Cardiac muscle cell (in vitro differentiated cells and primary cell): ENCODE measurements at regions not wholly inside any gene's neighbourhood (a gene's known extent, or its start where the extent isn't known, plus 50 kb on each side); places are given as distances from the start of the nearest gene placed in this dataset.

ENCODE experiments used
- DNase-seq, 2 donors: peaks; one replicate each; pipeline versions ENCODE4 v3.0.0 to v3.0.0-alpha.2; 2010 to 2017; ENCODE audit warnings: low read depth in 1 of 2, low spot score in 1 of 2
- H3K27ac ChIP-seq: fragments of 200-600 bp; sonication (generic); 2 replicates; pipeline ENCODE4 v1.5.1; 2016
- H3K27me3 ChIP-seq: fragments of 200-600 bp; sonication (generic); 2 replicates; pipeline ENCODE4 v1.6.0; 2016; ENCODE audit warnings: control low read depth
- H3K36me3 ChIP-seq: fragments of 200-600 bp; sonication (generic); 2 replicates; pipeline ENCODE4 v1.5.1; 2016; ENCODE audit warnings: control low read depth
- H3K4me1 ChIP-seq: fragments of 200-600 bp; sonication (generic); 2 replicates; pipeline ENCODE4 v1.8.1; 2017; ENCODE audit warnings: low read depth, mild to moderate bottlenecking, mixed run types
- H3K4me3 ChIP-seq: fragments of 200-600 bp; sonication (generic); 2 replicates; pipeline ENCODE4 v1.5.1; 2016; ENCODE audit warnings: mild to moderate bottlenecking
- H3K9me3 ChIP-seq: fragments of 200-600 bp; sonication (generic); 2 replicates; pipeline ENCODE4 v1.5.1; 2017; ENCODE audit warnings: low read depth, mild to moderate bottlenecking, control low read depth
- CTCF ChIP-seq: IDR thresholded peaks from 2 replicates; pipeline ENCODE4 v1.5.1; 2012; ENCODE audit warnings: low read depth, mild to moderate bottlenecking, low read length

GRCh38 chr7:116356333-116356965 lies 143.1 kb upstream of the CAV2 start:
- no peaks in the 10 kb centered on the region for H3K27me3 ChIP-seq
- no peak overlapping the region for H3K4me3 ChIP-seq
- H3K4me1 ChIP-seq: peaks cover 35% of the 10 kb centered on the region
- H3K36me3 ChIP-seq: no peaks in the 10 kb centered on the region
- H3K27ac ChIP-seq: peak overlapping the region; percentile 46
- no peak for TF ChIP-seq CTCF
- DNase-seq: peak in 1 of 2 donors; percentile 5
- no peaks in the 10 kb centered on the region for H3K9me3 ChIP-seq

- Histone ChIP-seq H3K4me3 (no peak overlapping the region), H3K36me3 (no peaks in the 10 kb centered on the region), H3K9me3 (no peaks in the 10 kb centered on the region), H3K27ac (peak overlapping the region; percentile 46), H3K4me1 (peaks cover 35% of the 10 kb centered on the region), H3K27me3 (no peaks in the 10 kb centered on the region)
- peak; percentile 5 to 6 for DNase-seq
- no peak for TF ChIP-seq CTCF
These were observed 142.6 kb upstream of the CAV2 start for GRCh38 chr7:116356979-116357378.

GRCh38 chr7:116357781-116358670 lies 141.5 kb upstream of the CAV2 start:
- Histone ChIP-seq H3K9me3 (no peaks in the 10 kb centered on the region), H3K27ac (no peak overlapping the region), H3K36me3 (no peaks in the 10 kb centered on the region), H3K4me3 (no peak overlapping the region), H3K27me3 (no peaks in the 10 kb centered on the region), H3K4me1 (peaks cover 35% of the 10 kb centered on the region)
- TF ChIP-seq CTCF: no peak
- DNase-seq: peak in 1 of 2 donors; percentile 31

- H3K27me3 ChIP-seq: no peaks in the 10 kb centered on the region
- no peak for TF ChIP-seq CTCF
- no peaks in the 10 kb centered on the region for H3K36me3 ChIP-seq
- peaks cover 6% of the 10 kb centered on the region for H3K4me1 ChIP-seq
- no peaks in the 10 kb centered on the region for H3K9me3 ChIP-seq
- H3K27ac ChIP-seq: no peak overlapping the region
- no peak overlapping the region for H3K4me3 ChIP-seq
- DNase-seq: no peak
These were observed 137.8 kb upstream of the CAV2 start for GRCh38 chr7:116361767-116362166.

- Histone ChIP-seq H3K36me3 (no peaks in the 10 kb centered on the region), H3K9me3 (no peaks in the 10 kb centered on the region), H3K4me3 (no peak overlapping the region), H3K4me1 (no peaks in the 10 kb centered on the region), H3K27me3 (no peaks in the 10 kb centered on the region), H3K27ac (no peak overlapping the region)
- peak in 1 of 2 donors; percentile 6 for DNase-seq
- no peak for TF ChIP-seq CTCF
These were observed 135.7 kb upstream of the CAV2 start for GRCh38 chr7:116363637-116364432.
